Uterus (tissue), 3 donors: ENCODE measurements at regions not wholly inside any gene's neighbourhood (a gene's known extent, or its start where the extent isn't known, plus 50 kb on each side); places are given as distances from the start of the nearest gene placed in this dataset.

ENCODE experiments used
- DNase-seq, 2 donors: peaks; one replicate each; pipeline ENCODE4 v3.0.0-alpha.2; 2019 to 2020
- H3K27ac ChIP-seq, 2 donors: fragments of 200-600 bp; sonication (generic); 1 replicate in 1 of 2; 2 replicates in 1 of 2; pipeline ENCODE4 v1.5.1; 2016 to 2018
- H3K27me3 ChIP-seq, 2 donors: fragments of 200-600 bp; sonication (generic); one replicate each; pipeline ENCODE4 v1.5.1; 2018 to 2019; ENCODE audit warnings: control low read depth in 1 of 2
- H3K36me3 ChIP-seq, 2 donors: fragments of 200-600 bp; sonication (generic); one replicate each; pipeline ENCODE4 v1.5.1; 2019; ENCODE audit warnings: control low read depth in 1 of 2
- H3K4me1 ChIP-seq, 2 donors: fragments of 200-600 bp; sonication (generic); one replicate each; pipeline ENCODE4 v1.5.1; 2018 to 2019; ENCODE audit warnings: control low read depth in 1 of 2
- H3K4me3 ChIP-seq, 2 donors: fragments of 200-600 bp; sonication (generic); 1 replicate in 1 of 2; 2 replicates in 1 of 2; pipeline ENCODE4 v1.5.1; 2018 to 2019; ENCODE audit warnings: mild to moderate bottlenecking in 1 of 2
- H3K9me3 ChIP-seq, 2 donors: fragments of 200-600 bp; sonication (generic); one replicate each; pipeline ENCODE4 v1.5.1; 2019; ENCODE audit warnings: control low read depth in 1 of 2
- POLR2A ChIP-seq, 2 donors: fragments of 450-650 bp; IDR thresholded peaks; one replicate each; pipeline ENCODE4 v1.6.1; 2016; ENCODE audit warnings: antibody characterized with exemption in 2 of 2, mild to moderate bottlenecking in 1 of 2, moderate library complexity in 1 of 2
- intact Hi-C: fragments of 100-400 bp; cut with DNase I; formaldehyde crosslinking; loops from one replicate; pipeline ENCODE4 v1.15.1; 2023; ENCODE audit warnings: low total_unique reads
- TF ChIP-seq, protein P1 (sequence below), 4 experiments: fragments of 200-600 bp in 2 of 4; fragments of 450-650 bp in 2 of 4; sonication (generic) in 2 of 4; IDR thresholded peaks; one replicate each; pipeline ENCODE4 v1.5.1; 2016 to 2019; ENCODE audit warnings: antibody characterized with exemption in 4 of 4, mild to moderate bottlenecking in 2 of 4, moderate library complexity in 1 of 4
- donor health status: DM: yes; HTN: yes; CAD: no.

DNA sequence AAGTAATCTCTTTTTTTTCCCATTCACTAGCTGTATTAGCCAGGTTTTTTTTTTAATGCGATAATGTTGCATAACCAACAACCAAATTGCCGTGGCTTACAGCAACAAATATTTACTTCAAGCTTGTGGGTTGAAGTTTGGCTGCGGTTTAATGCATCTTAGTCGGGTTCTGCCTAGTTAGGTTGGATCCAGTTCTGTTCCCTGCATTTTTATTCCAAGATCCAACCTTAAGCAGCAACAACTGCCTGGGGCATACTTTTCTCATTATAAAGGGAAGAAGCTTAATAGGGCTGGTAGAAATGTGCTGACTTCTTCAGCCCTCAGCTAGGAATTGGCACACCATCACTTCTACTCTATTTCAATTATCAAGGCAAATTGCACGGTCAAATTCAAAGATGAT lies 1115.5 kb upstream of the AUTS2 start:
- Histone ChIP-seq H3K36me3 (no peaks in the 10 kb centered on the region), H3K9me3 (no peaks in the 10 kb centered on the region), H3K27me3 (no peaks in the 10 kb centered on the region), H3K4me1 (no peaks in the 10 kb centered on the region), H3K4me3 (no peak overlapping the region), H3K27ac (no peak overlapping the region)
- intact Hi-C loops: no loop called here
- no peak for TF ChIP-seq POLR2A (IDR thresholded peaks at IDR 0.05)
- TF ChIP-seq, protein P1, sequence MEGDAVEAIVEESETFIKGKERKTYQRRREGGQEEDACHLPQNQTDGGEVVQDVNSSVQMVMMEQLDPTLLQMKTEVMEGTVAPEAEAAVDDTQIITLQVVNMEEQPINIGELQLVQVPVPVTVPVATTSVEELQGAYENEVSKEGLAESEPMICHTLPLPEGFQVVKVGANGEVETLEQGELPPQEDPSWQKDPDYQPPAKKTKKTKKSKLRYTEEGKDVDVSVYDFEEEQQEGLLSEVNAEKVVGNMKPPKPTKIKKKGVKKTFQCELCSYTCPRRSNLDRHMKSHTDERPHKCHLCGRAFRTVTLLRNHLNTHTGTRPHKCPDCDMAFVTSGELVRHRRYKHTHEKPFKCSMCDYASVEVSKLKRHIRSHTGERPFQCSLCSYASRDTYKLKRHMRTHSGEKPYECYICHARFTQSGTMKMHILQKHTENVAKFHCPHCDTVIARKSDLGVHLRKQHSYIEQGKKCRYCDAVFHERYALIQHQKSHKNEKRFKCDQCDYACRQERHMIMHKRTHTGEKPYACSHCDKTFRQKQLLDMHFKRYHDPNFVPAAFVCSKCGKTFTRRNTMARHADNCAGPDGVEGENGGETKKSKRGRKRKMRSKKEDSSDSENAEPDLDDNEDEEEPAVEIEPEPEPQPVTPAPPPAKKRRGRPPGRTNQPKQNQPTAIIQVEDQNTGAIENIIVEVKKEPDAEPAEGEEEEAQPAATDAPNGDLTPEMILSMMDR (IDR thresholded peaks at IDR 0.05): no peak
- DNase-seq: no peak

DNA sequence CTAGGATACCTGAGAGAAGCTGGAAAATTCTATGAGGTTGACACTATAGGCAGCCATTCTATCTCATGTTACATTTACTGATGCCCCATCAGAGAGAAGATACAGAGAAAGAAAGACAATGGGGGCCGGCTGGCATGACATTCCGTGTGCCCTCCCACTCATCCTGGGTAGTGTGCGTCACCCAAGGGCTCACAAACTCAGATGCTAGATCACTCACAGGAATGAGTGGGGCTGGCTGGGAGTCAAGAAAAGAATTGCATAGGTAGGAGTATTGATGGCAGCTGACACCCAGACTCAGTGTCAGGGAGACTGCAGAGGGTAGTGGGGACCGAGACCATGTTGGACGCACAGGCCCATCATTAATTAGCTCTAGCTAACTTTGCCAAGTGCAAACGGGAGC lies 1113.5 kb upstream of the AUTS2 start:
- no peak for TF ChIP-seq POLR2A (IDR thresholded peaks at IDR 0.05)
- TF ChIP-seq, protein P1 (IDR thresholded peaks at IDR 0.05): no peak
- H3K36me3 ChIP-seq: no peaks in the 10 kb centered on the region
- no peaks in the 10 kb centered on the region for H3K9me3 ChIP-seq
- no peaks in the 10 kb centered on the region for H3K4me1 ChIP-seq
- no peak overlapping the region for H3K4me3 ChIP-seq
- no peak for DNase-seq
- H3K27ac ChIP-seq: no peak overlapping the region
- H3K27me3 ChIP-seq: no peaks in the 10 kb centered on the region
- intact Hi-C loops: no loop called here

DNA sequence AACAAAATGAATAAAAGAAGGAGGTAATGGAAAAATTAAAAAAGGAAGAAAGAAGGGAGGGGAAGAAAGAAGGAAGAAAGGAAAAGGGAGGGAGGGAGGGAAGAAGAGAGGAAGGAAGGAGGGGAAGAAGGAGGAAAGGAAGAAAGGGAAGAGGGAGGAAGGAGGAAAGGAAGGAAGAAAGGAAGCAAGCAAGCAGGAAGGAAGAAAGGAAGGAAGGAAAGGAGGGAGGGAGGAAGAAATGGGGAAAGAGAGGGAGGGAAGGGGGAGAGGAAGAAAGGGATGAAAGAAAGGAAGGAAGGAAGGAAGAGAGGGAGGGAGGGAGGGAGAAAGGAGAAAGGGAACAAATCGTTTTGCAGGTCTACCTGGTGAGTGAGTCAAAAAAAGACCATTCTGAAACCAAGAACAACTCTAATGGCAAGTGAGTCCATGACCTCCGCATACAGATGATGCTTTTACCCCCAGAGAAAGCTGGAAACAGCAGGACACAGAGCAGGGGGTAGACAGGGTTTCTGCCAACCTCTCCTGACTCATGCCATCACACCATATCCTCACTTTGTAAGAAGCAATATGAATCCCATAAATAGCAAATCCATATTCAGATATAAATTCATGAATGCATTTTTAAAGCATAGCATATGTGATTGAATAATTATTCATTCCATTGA lies 1112.9 kb upstream of the AUTS2 start:
- Histone ChIP-seq H3K27me3 (no peaks in the 10 kb centered on the region), H3K4me3 (no peak overlapping the region), H3K36me3 (no peaks in the 10 kb centered on the region), H3K27ac (no peak overlapping the region), H3K9me3 (no peaks in the 10 kb centered on the region), H3K4me1 (no peaks in the 10 kb centered on the region)
- intact Hi-C loops: no loop called here
- DNase-seq: no peak
- TF ChIP-seq, protein P1 (IDR thresholded peaks at IDR 0.05): no peak
- no peak for TF ChIP-seq POLR2A (IDR thresholded peaks at IDR 0.05)

DNA sequence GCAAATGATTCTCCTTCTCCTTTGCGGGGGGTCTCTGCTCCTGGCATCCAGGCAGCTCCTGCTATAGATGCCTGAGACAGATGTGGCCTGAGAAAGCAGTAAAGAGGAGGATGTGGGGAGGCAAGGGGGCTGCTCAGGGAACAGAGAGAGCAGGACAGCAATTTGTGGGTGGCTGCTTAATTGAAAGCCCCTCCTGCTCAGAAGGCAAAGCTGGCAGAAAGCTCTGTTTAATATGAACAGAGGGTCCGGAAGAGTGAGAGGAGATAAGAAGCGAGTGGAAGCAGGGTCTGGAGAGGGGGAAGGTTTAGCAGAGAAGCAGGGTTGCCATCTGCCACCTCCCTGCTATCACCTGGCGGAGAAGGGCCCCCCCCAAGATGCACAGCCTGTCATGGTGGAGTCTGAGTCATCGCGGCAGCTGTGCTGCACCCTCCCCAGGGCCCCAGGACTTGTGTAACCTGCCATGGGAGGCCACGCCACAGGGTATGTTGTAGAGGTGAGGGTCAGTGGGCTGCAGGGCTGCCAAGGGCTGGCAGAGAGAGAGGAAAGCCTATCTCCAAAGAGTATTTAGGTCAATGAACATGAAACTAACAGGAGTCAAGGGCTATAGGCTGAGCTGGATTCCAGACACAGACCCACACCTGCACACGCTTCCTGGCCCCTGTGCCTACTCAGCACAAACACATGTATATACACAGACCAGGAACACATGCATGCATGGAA lies 1109.8 kb upstream of the AUTS2 start:
- H3K9me3 ChIP-seq: no peaks in the 10 kb centered on the region
- no peaks in the 10 kb centered on the region for H3K27me3 ChIP-seq
- no peak overlapping the region for H3K27ac ChIP-seq
- no peak for TF ChIP-seq POLR2A (IDR thresholded peaks at IDR 0.05)
- TF ChIP-seq, protein P1 (IDR thresholded peaks at IDR 0.05): no peak
- intact Hi-C loops: no loop called here
- no peak for DNase-seq
- no peak overlapping the region for H3K4me3 ChIP-seq
- no peaks in the 10 kb centered on the region for H3K4me1 ChIP-seq
- no peaks in the 10 kb centered on the region for H3K36me3 ChIP-seq

DNA sequence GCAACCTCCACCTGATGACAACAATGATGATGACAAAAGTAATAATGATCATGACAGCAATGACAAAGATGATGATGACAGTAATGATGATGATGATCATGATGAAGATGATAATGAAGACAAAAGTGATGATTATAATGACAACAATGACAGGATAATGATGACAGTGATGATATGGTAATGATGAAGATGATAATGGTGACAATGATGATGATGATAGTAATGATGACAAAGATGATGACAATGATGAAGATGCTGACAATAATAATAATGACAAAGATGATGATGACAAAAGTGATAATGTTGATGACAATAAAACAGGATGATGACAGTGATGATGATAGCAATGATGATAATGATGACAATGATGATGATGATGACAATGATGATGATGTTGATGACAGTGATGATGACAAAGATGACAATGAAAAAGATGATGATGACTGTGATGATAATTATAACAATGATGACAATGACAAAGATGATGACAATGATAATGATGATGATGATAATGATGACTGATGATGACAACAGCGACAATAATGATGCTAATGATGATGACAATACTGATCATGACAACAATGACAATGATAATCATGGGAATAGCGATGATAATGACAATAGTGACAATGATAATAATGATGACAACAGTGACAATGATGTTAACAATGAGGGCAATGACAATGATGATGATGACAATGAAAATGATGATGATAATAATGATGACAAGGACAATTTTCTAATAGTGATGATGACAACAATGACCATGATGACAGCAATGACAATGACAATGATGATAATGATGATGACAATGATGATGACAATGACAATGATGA lies 1106.5 kb upstream of the AUTS2 start:
- Histone ChIP-seq H3K36me3 (no peaks in the 10 kb centered on the region), H3K9me3 (no peaks in the 10 kb centered on the region), H3K4me1 (no peaks in the 10 kb centered on the region), H3K27ac (no peak overlapping the region), H3K4me3 (no peak overlapping the region), H3K27me3 (no peaks in the 10 kb centered on the region)
- intact Hi-C loops: no loop called here
- no peak for TF ChIP-seq POLR2A (IDR thresholded peaks at IDR 0.05)
- TF ChIP-seq, protein P1 (IDR thresholded peaks at IDR 0.05): no peak
- DNase-seq: no peak
